ENCODE measurements at regions not wholly inside any gene's neighbourhood (a gene's known extent, or its start where the extent isn't known, plus 50 kb on each side); places are given as distances from the start of the nearest gene placed in this dataset.

GRCh38 chrX:82721891-82722290 lies 786.2 kb upstream of the POU3F4 start:
- TF ChIP-seq CTCF (IDR thresholded peaks at IDR 0.05; ENCODE audit: low read length) (no peak), EZH2 (IDR thresholded peaks at IDR 0.05; ENCODE audit: borderline replicate concordance, low read length) (no peak)
